A549 (cell line): ENCODE measurements at regions not wholly inside any gene's neighbourhood (a gene's known extent, or its start where the extent isn't known, plus 50 kb on each side); places are given as distances from the start of the nearest gene placed in this dataset.

Source experiments
- ATAC-seq, 2 experiments: fragments of 200-7000 bp in 1 of 2; fragments of >200 bp in 1 of 2; cut with Nextera tagmentation in 1 of 2; cut with Tn5 transposase in 1 of 2; 3 replicates each; pipeline versions ENCODE4 v1.8.0 to v1.9.1; 2018 to 2020; ENCODE audit warnings: mild to moderate bottlenecking in 1 of 2, moderate library complexity in 1 of 2
- CTCF ChIA-PET: fragments of 300-600 bp; sonication (Branson Sonifier 250); formaldehyde crosslinking; extraction: SDS; loops from one replicate; lab custom pipeline; 2021; ENCODE audit warnings: antibody characterized with exemption, inconsistent platforms; lab: Yijun Ruan, JAX
- POLR2A ChIA-PET: fragments of 350-600 bp; formaldehyde crosslinking; extraction: SDS; loops from one replicate; lab custom pipeline; 2021; ENCODE audit warnings: antibody characterized with exemption, inconsistent platforms; lab: Yijun Ruan, JAX
- DNase-seq, 2 experiments: peaks; one replicate each; pipeline versions ENCODE4 v3.0.0 to v3.0.0-alpha.2; 2011 to 2016; ENCODE audit warnings: low read depth in 1 of 2, low spot score in 1 of 2
- FAIRE-seq: peaks from 2 replicates; lab custom pipeline; 2011; peaks lifted over from hg19 to GRCh38; lab: Jason Lieb, UNC
- H3K27ac ChIP-seq, 2 experiments: fragments of >200 bp; sonication (Bioruptor Twin); formaldehyde crosslinking; 3 replicates each; pipeline ENCODE4 v1.5.1; 2016 to 2017
- H3K4me1 ChIP-seq: fragments of >200 bp; sonication (Bioruptor Twin); formaldehyde crosslinking; 3 replicates; pipeline ENCODE4 v1.6.1; 2016
- H3K4me2 ChIP-seq: fragments of >200 bp; sonication (Bioruptor Twin); formaldehyde crosslinking; 3 replicates; pipeline ENCODE4 v1.6.1; 2016
- H3K4me3 ChIP-seq: fragments of >200 bp; sonication (Bioruptor Twin); formaldehyde crosslinking; 3 replicates; pipeline ENCODE4 v1.5.1; 2016
- H3K9me3 ChIP-seq: fragments of >200 bp; sonication (Bioruptor Twin); formaldehyde crosslinking; 3 replicates; pipeline ENCODE4 v1.6.1; 2016
- ATOH8 ChIP-seq: fragments of 250-450 bp; sonication (Bioruptor Pico); IDR thresholded peaks from 2 replicates; pipeline ENCODE4 v1.5.0; 2020; ENCODE audit warnings: low read depth, mild to moderate bottlenecking, moderate library complexity
- BCL3 ChIP-seq: fragments of >200 bp; sonication (Bioruptor Twin); formaldehyde crosslinking; IDR thresholded peaks from 3 replicates; pipeline ENCODE4 v1.6.1; 2016
- CEBPB ChIP-seq, 2 experiments: fragments of >200 bp in 1 of 2; sonication (Bioruptor Twin) in 1 of 2; formaldehyde crosslinking in 1 of 2; IDR thresholded peaks; 2 replicates each; pipeline ENCODE4 v1.6.1; 2012 to 2016
- ELK1 ChIP-seq: fragments of 150-350 bp; IDR thresholded peaks from 2 replicates; pipeline ENCODE4 v1.6.1; 2014; ENCODE audit warnings: low read depth, mild to moderate bottlenecking, low read length
- ESRRA ChIP-seq: fragments of 150-350 bp; IDR thresholded peaks from 2 replicates; pipeline ENCODE4 v1.6.1; 2014; ENCODE audit warnings: mild to moderate bottlenecking, low read length, borderline replicate concordance
- GATA3 ChIP-seq: IDR thresholded peaks from 2 replicates; pipeline ENCODE4 v1.6.1; 2012; ENCODE audit warnings: borderline replicate concordance
- HEYL ChIP-seq: fragments of 250-450 bp; sonication (Bioruptor Pico); IDR thresholded peaks from 2 replicates; pipeline ENCODE4 v1.8.0; 2021; ENCODE audit warnings: mild to moderate bottlenecking, moderate library complexity
- HOXA7 ChIP-seq: fragments of 250-450 bp; sonication (Bioruptor Pico); IDR thresholded peaks from 2 replicates; pipeline ENCODE4 v1.5.0; 2020; ENCODE audit warnings: mild to moderate bottlenecking, moderate library complexity
- JUN ChIP-seq, 2 experiments: fragments of >200 bp; sonication (Bioruptor Twin); formaldehyde crosslinking; IDR thresholded peaks; 2 replicates in 1 of 2; 3 replicates in 1 of 2; pipeline ENCODE4 v1.6.1; 2016 to 2017
- MAX ChIP-seq: IDR thresholded peaks from 2 replicates; pipeline ENCODE4 v1.6.1; 2012
- MAZ ChIP-seq: fragments of 150-350 bp; IDR thresholded peaks from 2 replicates; pipeline ENCODE4 v1.6.1; 2014; ENCODE audit warnings: antibody characterized with exemption, low read depth, low read length, borderline replicate concordance
- NFE2L2 ChIP-seq: fragments of 150-350 bp; conservative IDR thresholded peaks from 2 replicates; pipeline ENCODE4 v1.6.1; 2014; ENCODE audit warnings: low read length
- PHF8 ChIP-seq: fragments of 200-600 bp; sonication (generic); IDR thresholded peaks from 2 replicates; pipeline ENCODE4 v1.6.1; 2016; ENCODE audit warnings: low read depth, mild to moderate bottlenecking, antibody characterized with exemption, moderate library complexity, borderline replicate concordance
- POLR2AphosphoS2 ChIP-seq: conservative IDR thresholded peaks from 2 replicates; pipeline ENCODE4 v1.6.1; 2012; ENCODE audit warnings: low read length, improper control_type of control experiment, inconsistent platforms
- RARB ChIP-seq: fragments of 250-450 bp; sonication (Bioruptor Pico); IDR thresholded peaks from 2 replicates; pipeline ENCODE4 v1.8.0; 2021; ENCODE audit warnings: mild to moderate bottlenecking, moderate library complexity
- SREBF2 ChIP-seq: fragments of 450-650 bp; IDR thresholded peaks from 2 replicates; pipeline ENCODE4 v1.6.1; 2014; ENCODE audit warnings: mild to moderate bottlenecking, moderate library complexity
- TP53 ChIP-seq: fragments of 250-450 bp; sonication (Bioruptor Pico); IDR thresholded peaks from 2 replicates; pipeline ENCODE4 v1.5.0; 2021; ENCODE audit warnings: mild to moderate bottlenecking, moderate library complexity
- ZFP36 ChIP-seq: fragments of 450-650 bp; IDR thresholded peaks from 2 replicates; pipeline ENCODE4 v1.6.1; 2014; ENCODE audit warnings: borderline replicate concordance; ENCODE audit not compliant: partially characterized antibody
- WGBS: methylation state at CpG from one replicate; pipeline ENCODE4 v1.1.6; 2017; ENCODE audit errors: missing lambda C conversion rate; 5-methylcytosine and 5-hydroxymethylcytosine counted together

- Histone ChIP-seq H3K4me3 (no peak overlapping the region), H3K4me1 (no peaks in the 10 kb centered on the region), H3K9me3 (no peaks in the 10 kb centered on the region), H3K4me2 (no peak overlapping the region), H3K27ac (peak overlapping the region in 1 of 2 experiments; percentile 49; a peak in 2 of 6 replicates)
- ATAC-seq: no peak
- TF ChIP-seq ESRRA (no peak), MAZ (no peak), CEBPB (IDR thresholded peaks at IDR 0.05) (no peak), ELK1 (no peak), PHF8 (no peak), ZFP36 (no peak), GATA3 (no peak), SREBF2 (no peak), BCL3 (no peak), MAX (no peak), ATOH8 (CRISPR knock-in tag) (no peak), JUN (IDR thresholded peaks at IDR 0.05) (no peak), NFE2L2 (no peak), HEYL (no peak), RARB (CRISPR knock-in tag) (no peak)
- 88% methylated on average over 7 of the region's 7 CpGs for WGBS
- ChIA-PET POLR2A (no interaction called here), CTCF (interaction anchor here (1.5 kb wide), 1 partner anchor 41 kb away, joined by 3 read pairs; no protein-coding TSS in a partner anchor)
- no peak for FAIRE-seq
- DNase-seq: no peak
Measured at GRCh38 chr11:70525466-70525865, 127.1 kb downstream of the CTTN start.

GRCh38 chr11:70526116-70527045 lies 128.1 kb downstream of the CTTN start:
- no peak for DNase-seq
- CTCF ChIA-PET: interaction anchor here (0.6 kb wide), 1 partner anchor 184 kb away, joined by 3 read pairs; no protein-coding TSS in a partner anchor
- ATAC-seq: no peak
- POLR2A ChIA-PET: no interaction called here
- H3K9me3 ChIP-seq: no peaks in the 10 kb centered on the region
- no peaks in the 10 kb centered on the region for H3K4me1 ChIP-seq
- WGBS: 82% methylated on average over 22 of the region's 24 CpGs
- H3K4me2 ChIP-seq: no peak overlapping the region
- no peak overlapping the region for H3K4me3 ChIP-seq
- FAIRE-seq: no peak
- no peak overlapping the region for H3K27ac ChIP-seq
- TF ChIP-seq ELK1: no peak
- TF ChIP-seq TP53: no peak
- no peak for TF ChIP-seq HOXA7 (CRISPR knock-in tag)
- TF ChIP-seq POLR2AphosphoS2: no peak
- no peak for TF ChIP-seq HEYL
